GM04503 (cell line): ENCODE measurements at regions not wholly inside any gene's neighbourhood (a gene's known extent, or its start where the extent isn't known, plus 50 kb on each side); places are given as distances from the start of the nearest gene placed in this dataset.

Experiments
- DNase-seq: peaks from one replicate; pipeline ENCODE4 v3.0.0-alpha.2; 2012; ENCODE audit warnings: low read depth

DNA sequence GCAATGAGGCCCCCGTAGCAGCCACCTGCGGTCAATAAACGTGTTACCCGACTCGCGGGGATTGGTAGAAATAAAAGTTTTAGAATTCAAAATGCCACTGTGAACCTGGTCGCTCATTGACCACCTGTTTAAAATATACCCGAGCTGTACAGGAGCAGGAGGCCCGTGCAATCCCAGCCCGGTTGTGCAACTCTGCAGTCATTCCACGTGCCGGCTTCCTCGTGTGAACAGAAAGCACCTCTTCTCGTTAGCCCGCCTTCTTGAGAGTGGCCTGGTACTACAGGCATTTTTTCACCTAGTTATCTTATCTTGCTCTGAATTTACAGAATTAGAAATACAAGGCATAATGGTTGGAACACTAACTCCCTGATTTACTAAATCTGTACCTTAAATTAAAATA is 660.7 kb downstream of the GALR1 start:
- DNase-seq, result no peak

- DNase-seq, result no peak
These were observed 662.4 kb downstream of the GALR1 start for GRCh38 chr18:77911971-77912605.

DNA sequence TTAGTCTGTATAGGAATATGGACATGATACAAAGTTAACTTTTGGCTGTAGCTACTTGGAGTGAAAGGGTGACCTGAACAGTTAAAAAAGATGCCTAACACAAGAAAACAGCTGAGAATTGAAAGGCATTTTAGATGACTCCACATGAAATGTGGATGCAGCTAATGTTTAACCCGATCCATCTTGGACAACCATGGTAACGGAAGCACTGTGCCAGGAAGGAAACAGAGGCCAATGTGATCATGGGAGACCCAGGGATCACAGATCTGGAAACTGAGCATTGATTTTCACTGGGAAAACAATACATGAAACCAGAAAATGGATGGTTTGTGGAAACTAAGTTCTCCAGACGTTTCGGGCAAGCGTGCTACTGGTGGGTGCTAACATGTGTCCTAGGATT is 669.1 kb downstream of the GALR1 start:
- no peak for DNase-seq

DNA sequence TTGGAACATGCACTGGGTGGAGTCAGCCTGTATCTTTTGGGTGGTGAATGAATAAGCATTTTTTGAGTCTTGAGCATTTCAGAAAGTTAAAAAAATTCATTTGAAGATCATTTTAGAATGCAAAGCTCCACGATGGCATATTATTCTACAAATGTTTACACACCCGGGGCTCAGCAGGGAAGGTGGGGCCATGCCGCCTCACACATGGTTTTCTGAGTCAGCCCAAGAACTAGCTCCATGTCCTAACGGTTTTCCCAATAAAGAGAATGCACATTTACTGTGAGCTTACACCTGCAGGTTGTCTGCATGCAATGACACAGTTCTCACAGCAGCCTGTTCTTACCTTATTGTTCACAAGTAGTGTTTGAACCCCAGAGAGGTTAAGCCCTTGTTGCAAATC is 670.3 kb downstream of the GALR1 start:
- DNase-seq, result no peak

DNA sequence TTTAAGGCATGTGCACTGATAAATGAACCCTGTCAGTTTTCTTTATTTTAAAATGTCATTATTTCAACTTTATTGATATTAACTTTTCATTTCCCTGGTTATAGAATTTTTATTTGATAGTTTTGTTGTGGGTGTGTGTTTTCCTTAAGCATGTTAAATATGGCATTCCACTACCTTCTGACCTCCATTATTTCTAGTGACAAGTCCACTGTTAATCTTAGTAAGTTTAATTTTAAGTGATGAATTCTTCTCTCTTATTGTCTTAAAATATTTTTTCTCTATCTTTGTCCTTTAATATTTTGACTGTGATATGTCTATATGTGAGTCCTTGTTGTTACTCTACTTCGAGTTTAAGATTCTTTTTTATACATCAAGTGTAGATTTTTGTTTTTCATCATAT is 685.7 kb downstream of the GALR1 start:
- no peak for DNase-seq

- no peak for DNase-seq
These were observed 690.9 kb downstream of the GALR1 start for GRCh38 chr18:77940566-77940965.

- no peak for DNase-seq
These were observed 694.9 kb downstream of the GALR1 start for GRCh38 chr18:77944533-77944932.

DNA sequence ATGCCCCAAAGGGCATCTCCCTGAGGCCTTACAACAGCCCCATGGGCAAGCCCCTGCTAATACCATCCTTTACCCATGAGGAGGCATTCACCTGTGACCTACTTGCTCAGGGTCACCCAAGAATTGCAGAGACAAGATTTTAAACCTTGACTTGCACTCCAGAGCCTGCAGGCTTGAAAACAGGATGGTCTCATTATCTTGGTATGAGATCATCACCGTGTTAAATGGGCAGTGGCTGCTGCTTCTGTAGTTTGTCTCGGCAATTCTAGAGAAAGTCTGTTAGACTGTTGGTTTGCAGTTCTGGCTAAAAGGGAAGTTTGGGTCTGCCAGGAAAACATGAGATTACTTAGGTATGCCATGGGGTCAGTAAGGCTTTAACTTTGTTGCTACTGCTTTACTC is 698.9 kb downstream of the GALR1 start:
- no peak for DNase-seq

DNA sequence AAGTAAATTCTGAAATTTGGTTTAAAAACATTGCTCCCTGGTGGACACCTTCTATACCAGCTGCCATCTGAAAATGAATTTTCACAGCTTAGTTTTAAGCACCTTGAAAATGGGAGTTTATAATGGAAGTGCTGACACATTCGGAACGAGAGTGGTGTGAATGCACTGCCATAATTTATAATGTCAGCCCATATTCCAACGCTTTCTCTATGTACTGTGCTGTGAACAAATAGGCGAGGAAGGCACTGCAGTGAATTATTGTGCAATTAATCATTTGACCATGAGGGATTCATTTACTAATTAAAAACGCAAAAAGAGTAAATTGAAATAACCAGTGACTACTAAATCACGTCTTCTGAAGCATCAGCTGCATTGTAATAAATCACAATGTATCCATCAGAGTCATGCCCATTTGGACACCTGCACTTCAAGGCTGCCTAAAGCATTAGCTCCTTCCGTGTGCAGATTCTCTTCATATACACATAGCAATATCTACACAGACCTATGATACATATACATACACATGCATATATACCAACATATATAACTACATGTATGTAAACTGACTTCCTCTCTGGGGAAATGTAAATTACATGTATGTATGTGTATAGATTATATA is 699.8 kb downstream of the GALR1 start:
- no peak for DNase-seq

DNA sequence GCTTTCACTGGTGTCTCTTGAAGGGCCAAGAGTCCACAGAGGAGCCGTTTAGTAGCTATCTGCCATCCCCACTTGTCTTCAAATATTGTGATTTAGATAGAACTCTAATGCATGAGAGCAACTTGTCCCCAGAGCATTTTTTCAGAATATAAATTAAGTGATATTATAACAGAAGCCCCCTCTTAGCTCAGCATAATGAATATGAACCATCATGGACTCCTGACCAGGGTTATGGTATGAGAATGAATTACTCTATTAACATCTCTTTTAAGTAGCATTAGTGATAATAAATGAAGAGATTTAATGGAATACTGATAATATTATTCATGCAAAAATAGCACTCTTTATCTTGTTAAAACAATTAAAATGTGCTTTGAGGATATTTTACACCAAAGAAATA is 709.6 kb downstream of the GALR1 start:
- DNase-seq, result no peak

- no peak for DNase-seq
These were observed 711.3 kb downstream of the GALR1 start for GRCh38 chr18:77960791-77961410.

DNA sequence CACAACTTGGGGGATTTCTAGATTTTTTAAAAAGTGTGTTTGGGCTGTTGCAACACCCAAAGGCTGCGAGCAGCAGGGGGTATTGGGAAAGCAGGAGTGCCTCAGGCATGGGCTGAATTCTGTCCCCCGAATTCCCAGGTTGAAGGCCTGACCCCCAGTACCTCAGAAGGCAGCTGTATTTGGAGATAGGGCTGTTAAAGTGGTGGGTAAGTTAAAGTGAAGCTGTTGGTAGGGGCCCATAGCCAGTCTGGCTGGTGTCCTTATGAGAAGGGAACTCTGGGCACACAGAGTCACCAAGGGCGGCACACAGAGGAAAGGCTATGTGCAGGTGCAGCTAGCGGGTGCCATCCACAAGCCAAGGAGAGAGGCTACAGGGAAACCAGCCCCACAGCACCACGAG is 717.4 kb downstream of the GALR1 start:
- DNase-seq, result no peak

GRCh38 chr18:77967791-77968190 is 718.1 kb downstream of the GALR1 start:
- no peak for DNase-seq

DNA sequence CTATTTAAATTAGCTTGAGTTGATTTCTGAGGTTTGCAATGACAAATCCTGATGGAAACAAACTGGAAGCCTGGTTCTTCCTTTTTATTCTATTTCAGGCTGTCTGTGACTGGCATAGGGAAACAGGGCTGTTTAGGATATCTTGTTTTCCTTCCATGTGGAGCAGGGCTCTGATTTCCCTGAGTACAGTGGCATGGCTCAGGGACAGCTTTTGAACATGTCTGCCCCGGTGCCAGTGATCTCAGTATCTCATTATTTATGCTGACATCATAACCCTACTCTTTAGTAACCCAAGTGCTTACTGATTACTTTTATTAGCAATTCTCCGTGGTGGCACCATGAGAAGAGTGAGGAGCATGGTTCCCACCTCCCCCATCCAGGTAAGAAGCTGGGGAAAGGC is 720.3 kb downstream of the GALR1 start:
- no peak for DNase-seq

- DNase-seq, result no peak
These were observed 721.2 kb downstream of the GALR1 start for GRCh38 chr18:77970814-77971213.

DNA sequence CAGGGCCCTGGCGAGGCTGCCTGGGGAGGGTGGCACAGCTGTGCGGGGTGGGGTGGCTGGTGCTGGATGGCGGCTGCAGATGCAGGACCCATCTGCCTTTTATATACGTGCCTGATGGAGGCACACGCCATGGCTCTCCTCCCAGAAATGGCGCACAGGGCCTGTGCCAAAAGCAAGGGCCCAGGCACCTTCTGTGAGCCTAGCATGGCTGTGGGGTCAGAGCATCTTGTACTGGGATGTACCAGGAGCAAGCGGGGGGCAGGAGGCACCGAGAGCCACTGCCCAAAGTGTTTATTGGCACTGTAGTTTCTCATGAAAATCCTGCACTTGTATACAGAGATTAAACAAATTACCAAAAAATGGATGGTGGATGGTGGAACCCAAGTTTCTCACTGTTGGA is 724.1 kb downstream of the GALR1 start:
- no peak for DNase-seq

- no peak for DNase-seq
These were observed 724.7 kb downstream of the GALR1 start for GRCh38 chr18:77974329-77974728.

DNA sequence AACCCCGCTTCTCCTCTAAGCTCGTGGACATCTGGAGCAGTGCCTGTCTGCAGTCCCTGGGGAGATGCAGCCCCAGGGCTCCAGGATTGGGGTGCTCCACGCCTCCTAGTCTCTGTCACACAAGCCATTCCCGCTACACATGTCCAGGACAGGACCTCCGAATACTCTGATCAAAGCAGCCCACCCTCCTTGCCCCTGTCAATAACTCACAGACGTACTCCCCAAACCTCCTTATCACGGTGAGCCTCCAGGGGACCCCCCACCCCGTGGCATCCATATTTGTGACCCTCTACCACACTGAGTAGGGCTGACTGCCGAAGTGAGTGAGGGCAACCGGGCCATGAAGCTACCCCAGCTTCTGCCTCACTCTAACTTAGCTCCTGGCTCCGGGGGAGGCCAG is 727.7 kb downstream of the GALR1 start:
- no peak for DNase-seq

- no peak for DNase-seq
These were observed 730.6 kb downstream of the GALR1 start for GRCh38 chr18:77980275-77980674.

- no peak for DNase-seq
These were observed 732.2 kb downstream of the GALR1 start for GRCh38 chr18:77981874-77982273.

DNA sequence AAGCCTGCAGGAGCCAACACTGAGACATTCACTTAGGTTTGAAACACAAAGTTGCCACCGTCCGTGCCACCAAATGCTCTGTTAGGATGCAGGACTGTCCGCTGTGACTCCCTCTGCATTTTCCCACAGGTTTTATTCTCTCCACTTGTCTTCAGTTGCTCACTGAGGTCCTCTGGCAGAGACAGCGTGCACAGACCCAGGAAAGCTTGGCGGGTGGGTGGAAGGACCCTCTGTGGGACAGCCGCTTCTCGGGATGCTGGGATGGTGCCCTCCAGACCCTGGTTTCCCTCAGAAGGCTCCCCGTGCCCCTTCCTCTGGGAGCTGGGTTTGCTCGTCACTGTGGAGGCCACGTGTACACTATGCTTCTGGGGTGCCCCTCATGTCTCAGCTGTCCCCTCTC is 733.6 kb downstream of the GALR1 start:
- DNase-seq, result no peak

DNA sequence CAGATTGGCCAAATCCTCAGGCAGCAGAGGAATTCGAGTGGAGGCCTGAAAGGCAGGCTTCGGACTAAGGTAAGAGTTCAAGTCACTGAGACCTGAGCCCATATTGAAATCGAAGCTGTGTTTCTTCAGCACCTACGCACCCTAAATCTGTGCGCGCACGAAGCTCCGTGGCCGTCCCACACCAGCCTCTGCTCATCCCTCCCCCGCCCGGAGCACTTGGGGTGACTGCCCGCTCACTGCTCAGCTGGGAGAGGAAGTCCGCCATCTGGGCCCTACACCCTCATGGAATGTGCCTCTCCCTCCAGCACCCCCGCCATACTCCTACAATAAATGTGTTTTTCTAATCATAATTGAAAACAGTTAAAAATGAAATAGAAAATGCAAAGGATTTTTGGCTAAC is 734.5 kb downstream of the GALR1 start:
- DNase-seq, result no peak

DNA sequence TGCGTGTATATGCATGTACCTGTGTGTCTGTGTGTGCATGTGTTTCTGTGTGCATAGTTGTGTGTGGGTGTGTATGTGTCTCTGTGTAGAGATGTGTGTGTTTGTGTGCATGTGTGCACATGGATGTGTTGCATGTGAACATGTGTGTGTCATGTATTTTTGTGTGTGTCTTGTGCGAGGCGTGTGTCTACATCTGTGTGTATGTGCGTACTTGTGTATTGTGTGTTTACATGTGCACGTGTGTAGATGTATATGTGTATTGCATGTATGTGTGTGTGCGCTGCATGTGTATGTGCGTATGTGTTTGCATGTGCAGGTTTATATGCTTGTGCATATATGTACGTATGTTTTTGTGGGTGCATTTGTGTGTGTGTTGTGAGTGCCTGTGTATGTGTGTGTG is 735.2 kb downstream of the GALR1 start:
- no peak for DNase-seq
